Vagina (tissue), 2 donors: ENCODE measurements at regions not wholly inside any gene's neighbourhood (a gene's known extent, or its start where the extent isn't known, plus 50 kb on each side); places are given as distances from the start of the nearest gene placed in this dataset.

Experiments used
- CTCF ChIP-seq, 3 experiments: fragments of 450-650 bp in 2 of 3; fragments of 200-600 bp in 1 of 3; sonication (generic) in 1 of 3; IDR thresholded peaks; one replicate each; pipeline ENCODE4 v1.5.1; 2017 to 2019; ENCODE audit warnings: antibody characterized with exemption in 3 of 3, mild to moderate bottlenecking in 2 of 3, moderate library complexity in 2 of 3
- POLR2AphosphoS5 ChIP-seq, 2 donors: sonication (generic); formaldehyde crosslinking; IDR thresholded peaks; one replicate each; pipeline ENCODE4 v1.9.0; 2017; ENCODE audit warnings: antibody characterized with exemption in 2 of 2, mild to moderate bottlenecking in 2 of 2, low read depth in 1 of 2; ENCODE audit not compliant: insufficient read depth in 1 of 2

- TF ChIP-seq CTCF (IDR thresholded peaks at IDR 0.05) (no peak), POLR2AphosphoS5 (IDR thresholded peaks at IDR 0.05; ENCODE audit: insufficient read depth in 1 of 2, low read depth in 1 of 2) (no peak)
Observed at GRCh38 chrX:121902463-121902862, 855.1 kb downstream of the GLUD2 start.
